Sigmoid colon (tissue), 6 donors: ENCODE measurements at regions not wholly inside any gene's neighbourhood (a gene's known extent, or its start where the extent isn't known, plus 50 kb on each side); places are given as distances from the start of the nearest gene placed in this dataset.

ENCODE experiments used
- DNase-seq: peaks from one replicate; pipeline ENCODE4 v3.0.0-alpha.2; 2019
- H3K27ac ChIP-seq, 4 donors: fragments of 200-600 bp; sonication (generic); one replicate each; pipeline ENCODE4 v1.5.1; 2016 to 2019; ENCODE audit warnings: mild to moderate bottlenecking in 1 of 4
- H3K27me3 ChIP-seq, 3 donors: fragments of 200-600 bp; sonication (generic); one replicate each; pipeline ENCODE4 v1.5.1; 2019; ENCODE audit warnings: mild to moderate bottlenecking in 1 of 3
- H3K36me3 ChIP-seq, 4 donors: fragments of 200-600 bp; sonication (generic); one replicate each; pipeline ENCODE4 v1.5.1; 2016 to 2019
- H3K4me1 ChIP-seq, 4 donors: fragments of 200-600 bp; sonication (generic); one replicate each; pipeline ENCODE4 v1.5.1; 2017 to 2019
- H3K4me3 ChIP-seq, 4 donors: fragments of 200-600 bp; sonication (generic); one replicate each; pipeline ENCODE4 v1.5.1; 2017 to 2019; ENCODE audit warnings: mild to moderate bottlenecking in 2 of 4, moderate library complexity in 1 of 4
- H3K9me3 ChIP-seq, 4 donors: fragments of 200-600 bp in 3 of 4; sonication (generic) in 3 of 4; one replicate each; pipeline versions ENCODE4 v1.5.1 to v1.6.1; 2013 to 2019
- EP300 ChIP-seq, 4 donors: sonication (generic); formaldehyde crosslinking; IDR thresholded peaks; one replicate each; pipeline ENCODE4 v1.6.1; 2017; ENCODE audit warnings: antibody characterized with exemption in 4 of 4
- POLR2A ChIP-seq, 2 donors: fragments of 450-650 bp; IDR thresholded peaks; one replicate each; pipeline ENCODE4 v1.6.1; 2016; ENCODE audit warnings: antibody characterized with exemption in 2 of 2, mild to moderate bottlenecking in 2 of 2, moderate library complexity in 2 of 2
- POLR2AphosphoS5 ChIP-seq, 4 donors: sonication (generic); formaldehyde crosslinking; IDR thresholded peaks; one replicate each; pipeline ENCODE4 v1.6.1; 2017; ENCODE audit warnings: antibody characterized with exemption in 4 of 4
- WGBS, 2 donors: extraction: QIAGEN DNeasy Blood & Tissue Kit; methylation state at CpG; one replicate each; pipeline ENCODE4 v1.1.7; 2013; 5-methylcytosine and 5-hydroxymethylcytosine counted together
- intact Hi-C: fragments of 100-400 bp; cut with DNase I; formaldehyde crosslinking; loops from one replicate; pipeline ENCODE4 v1.15.1; 2023
- TF ChIP-seq, protein P1 (sequence below), 4 experiments: fragments of 450-650 bp in 3 of 4; fragments of 200-600 bp in 1 of 4; IDR thresholded peaks; one replicate each; pipeline ENCODE4 v1.5.1; 2016 to 2019; ENCODE audit warnings: antibody characterized with exemption in 4 of 4, mild to moderate bottlenecking in 3 of 4, moderate library complexity in 2 of 4
- donor health status: healthy with polysubstance abuse.
- donor health status: healthy.

DNA sequence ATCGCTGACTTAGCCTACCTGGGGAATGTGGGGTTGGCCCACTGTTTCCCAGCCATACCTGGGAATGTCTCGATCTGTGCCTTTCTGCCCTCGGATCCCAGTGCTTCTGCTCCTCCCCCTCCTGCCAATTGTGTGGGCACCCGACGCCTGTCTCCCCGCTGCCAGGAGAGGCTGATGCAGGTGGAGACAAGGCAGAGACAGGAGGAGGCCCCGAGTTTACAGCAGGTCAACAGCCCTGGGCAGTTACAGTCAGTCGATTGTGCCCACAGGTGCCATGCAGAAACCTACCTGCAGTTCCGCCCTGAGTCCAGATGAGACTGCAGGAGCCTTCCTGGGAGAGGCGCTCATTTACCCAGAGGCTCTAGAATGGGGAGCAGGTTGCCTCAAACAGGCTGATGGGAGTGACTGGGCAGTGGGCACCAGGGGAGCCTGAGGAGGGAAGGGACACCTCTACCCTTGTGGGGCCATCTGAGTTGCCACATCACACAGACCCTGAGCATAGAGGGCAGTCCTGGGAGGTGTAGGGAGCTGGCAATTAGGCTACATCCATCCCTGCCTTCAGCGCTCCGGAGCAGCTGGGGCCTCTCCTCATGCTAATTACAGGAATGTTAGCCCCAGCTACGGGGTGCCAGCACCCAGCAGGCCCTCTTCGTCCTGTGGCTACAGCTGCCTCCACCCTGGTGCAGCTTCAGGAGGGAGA is 300.1 kb downstream of the NDUFA10 start:
- TF ChIP-seq POLR2AphosphoS5 (IDR thresholded peaks at IDR 0.05) = no peak
- TF ChIP-seq, protein P1, sequence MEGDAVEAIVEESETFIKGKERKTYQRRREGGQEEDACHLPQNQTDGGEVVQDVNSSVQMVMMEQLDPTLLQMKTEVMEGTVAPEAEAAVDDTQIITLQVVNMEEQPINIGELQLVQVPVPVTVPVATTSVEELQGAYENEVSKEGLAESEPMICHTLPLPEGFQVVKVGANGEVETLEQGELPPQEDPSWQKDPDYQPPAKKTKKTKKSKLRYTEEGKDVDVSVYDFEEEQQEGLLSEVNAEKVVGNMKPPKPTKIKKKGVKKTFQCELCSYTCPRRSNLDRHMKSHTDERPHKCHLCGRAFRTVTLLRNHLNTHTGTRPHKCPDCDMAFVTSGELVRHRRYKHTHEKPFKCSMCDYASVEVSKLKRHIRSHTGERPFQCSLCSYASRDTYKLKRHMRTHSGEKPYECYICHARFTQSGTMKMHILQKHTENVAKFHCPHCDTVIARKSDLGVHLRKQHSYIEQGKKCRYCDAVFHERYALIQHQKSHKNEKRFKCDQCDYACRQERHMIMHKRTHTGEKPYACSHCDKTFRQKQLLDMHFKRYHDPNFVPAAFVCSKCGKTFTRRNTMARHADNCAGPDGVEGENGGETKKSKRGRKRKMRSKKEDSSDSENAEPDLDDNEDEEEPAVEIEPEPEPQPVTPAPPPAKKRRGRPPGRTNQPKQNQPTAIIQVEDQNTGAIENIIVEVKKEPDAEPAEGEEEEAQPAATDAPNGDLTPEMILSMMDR (IDR thresholded peaks at IDR 0.05) = no peak
- no peak for TF ChIP-seq EP300 (IDR thresholded peaks at IDR 0.05)
- TF ChIP-seq POLR2A (IDR thresholded peaks at IDR 0.05) = no peak
- Histone ChIP-seq H3K9me3 (no peaks in the 10 kb centered on the region), H3K36me3 (no peaks in the 10 kb centered on the region), H3K4me1 (peaks cover 0 to 7% (median 0%) of the 10 kb centered on the region in 4 donors), H3K27ac (no peak overlapping the region), H3K4me3 (no peak overlapping the region), H3K27me3 (no peaks in the 10 kb centered on the region)
- 80 to 92% methylated on average over 14 of the region's 14 CpGs for WGBS, 2 donors
- peak; percentile 49 for DNase-seq
- intact Hi-C loops = no loop called here

DNA sequence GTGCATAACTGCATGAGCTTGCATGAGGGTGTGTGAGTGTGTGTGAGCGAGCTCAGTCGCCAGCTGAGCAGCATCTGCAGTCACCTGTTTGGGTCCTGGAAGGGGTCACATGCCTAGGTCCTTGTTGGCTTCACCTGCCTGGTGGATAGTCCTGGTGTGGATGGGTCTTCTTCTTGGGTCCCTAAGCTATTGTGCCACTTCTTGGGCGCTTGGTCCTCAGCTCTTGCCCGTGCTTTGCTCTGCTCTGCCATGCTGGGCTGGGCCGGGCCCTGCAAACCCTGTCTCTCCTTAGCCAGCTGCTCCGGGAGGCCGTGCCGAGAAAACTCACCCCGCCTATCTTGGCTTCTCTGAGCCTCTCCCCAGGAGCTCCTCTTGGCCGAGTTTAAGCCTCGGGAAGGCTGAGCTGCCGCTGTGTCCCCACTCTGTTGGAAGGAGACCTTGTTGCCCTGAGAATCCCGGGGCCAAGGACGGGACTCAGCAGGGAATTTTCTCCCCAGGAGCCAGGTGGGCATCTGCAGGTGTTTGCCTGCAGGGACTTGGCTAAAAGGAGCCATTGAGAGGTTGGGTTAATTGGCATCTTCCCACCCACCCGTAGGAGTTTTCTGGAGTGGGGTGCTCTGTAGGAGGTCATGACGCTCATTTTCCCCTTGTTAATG is 300.8 kb downstream of the NDUFA10 start:
- Histone ChIP-seq H3K27me3 (no peaks in the 10 kb centered on the region), H3K27ac (no peak overlapping the region), H3K9me3 (no peaks in the 10 kb centered on the region), H3K4me3 (no peak overlapping the region), H3K36me3 (no peaks in the 10 kb centered on the region), H3K4me1 (peaks cover 0 to 7% (median 0%) of the 10 kb centered on the region in 4 donors)
- WGBS, 2 donors = 71 to 84% methylated on average over 16 of the region's 16 CpGs
- DNase-seq = peak; percentile 39
- TF ChIP-seq POLR2AphosphoS5 (IDR thresholded peaks at IDR 0.05) (no peak), EP300 (IDR thresholded peaks at IDR 0.05) (no peak), POLR2A (IDR thresholded peaks at IDR 0.05) (no peak)
- TF ChIP-seq, protein P1 (IDR thresholded peaks at IDR 0.05) = no peak
- intact Hi-C loops = no loop called here

DNA sequence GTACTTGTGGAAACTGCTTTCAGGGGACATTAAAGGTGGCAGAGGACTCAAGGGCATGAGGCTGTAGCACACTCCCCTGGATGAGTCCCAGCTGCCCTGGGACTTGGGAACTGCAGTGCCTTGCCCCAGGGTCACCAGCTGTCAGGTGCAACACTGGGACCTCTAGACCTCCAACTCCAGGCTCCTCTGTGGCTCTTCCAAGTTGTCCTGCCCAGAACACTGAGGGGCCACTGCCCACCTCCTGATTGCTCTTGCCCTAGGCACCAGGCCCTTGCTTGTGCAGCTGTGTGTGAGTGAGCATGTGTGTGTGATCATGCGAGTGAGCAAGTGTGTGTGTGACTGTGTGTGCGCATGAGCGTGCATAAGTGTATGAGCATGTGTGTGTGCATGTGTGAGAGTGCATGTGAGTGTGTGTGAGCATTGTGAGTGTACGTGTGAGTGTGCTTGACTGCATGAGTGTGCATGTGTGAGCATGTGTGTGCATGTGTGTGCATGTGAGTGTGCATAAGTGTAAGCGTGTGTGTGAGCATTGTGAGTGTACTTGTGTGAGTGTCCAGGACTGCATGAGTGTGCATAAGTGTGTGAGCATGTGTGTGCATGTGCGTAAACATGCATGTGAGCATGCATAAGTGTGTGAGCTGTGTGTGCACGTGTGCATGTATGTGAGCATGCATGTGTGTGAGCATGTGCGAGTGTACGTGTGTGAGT is 301.5 kb downstream of the NDUFA10 start:
- H3K9me3 ChIP-seq = no peaks in the 10 kb centered on the region
- 90 to 94% methylated on average over 9 of the region's 9 CpGs for WGBS, 2 donors
- H3K4me1 ChIP-seq = peaks cover 0 to 7% (median 0%) of the 10 kb centered on the region in 4 donors
- intact Hi-C loops = no loop called here
- DNase-seq = peak; percentile 41
- no peaks in the 10 kb centered on the region for H3K27me3 ChIP-seq
- H3K4me3 ChIP-seq = no peak overlapping the region
- no peak overlapping the region for H3K27ac ChIP-seq
- no peaks in the 10 kb centered on the region for H3K36me3 ChIP-seq
- no peak for TF ChIP-seq POLR2A (IDR thresholded peaks at IDR 0.05)
- no peak for TF ChIP-seq EP300 (IDR thresholded peaks at IDR 0.05)
- TF ChIP-seq, protein P1 (IDR thresholded peaks at IDR 0.05) = no peak
- no peak for TF ChIP-seq POLR2AphosphoS5 (IDR thresholded peaks at IDR 0.05)

DNA sequence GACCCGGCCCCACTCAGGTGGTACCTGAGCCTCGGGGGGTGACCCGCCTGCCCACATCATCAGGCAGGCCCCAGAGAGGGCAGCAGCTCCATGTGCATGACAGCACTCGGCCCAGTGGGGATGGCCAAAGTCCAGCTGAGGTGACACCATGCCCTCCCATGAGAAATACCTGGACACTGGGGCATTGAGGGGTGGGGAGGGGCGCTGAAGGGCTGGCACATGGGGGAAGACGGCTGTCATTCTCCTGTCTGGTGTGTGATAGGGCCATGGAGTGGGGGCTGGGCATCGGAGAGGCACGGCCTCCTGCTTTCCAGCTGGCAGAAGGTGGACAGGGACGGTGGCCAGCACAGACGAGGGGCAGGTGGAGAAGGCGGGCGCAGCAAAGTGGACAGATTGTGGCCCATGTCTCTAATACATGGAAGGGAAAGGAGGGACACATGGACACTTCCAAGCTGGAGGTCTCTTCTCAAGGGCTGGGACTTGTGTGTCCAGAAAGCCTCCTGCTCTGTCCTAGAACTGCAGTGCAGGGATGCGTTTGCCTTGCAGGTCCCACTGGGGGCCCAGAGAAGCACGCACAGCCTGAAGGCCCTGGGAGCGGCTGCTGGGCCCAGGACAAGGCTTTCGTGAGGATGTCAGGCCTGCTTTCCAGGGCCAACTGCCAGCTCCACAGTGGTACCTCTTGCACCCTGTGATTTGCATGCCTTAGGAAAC is 302.2 kb downstream of the NDUFA10 start:
- no peak for TF ChIP-seq POLR2A (IDR thresholded peaks at IDR 0.05)
- no peak for TF ChIP-seq EP300 (IDR thresholded peaks at IDR 0.05)
- no peak for TF ChIP-seq POLR2AphosphoS5 (IDR thresholded peaks at IDR 0.05)
- TF ChIP-seq, protein P1 (IDR thresholded peaks at IDR 0.05) = no peak
- Histone ChIP-seq H3K36me3 (no peaks in the 10 kb centered on the region), H3K4me3 (no peak overlapping the region), H3K4me1 (peaks cover 0 to 7% (median 0%) of the 10 kb centered on the region in 4 donors), H3K27me3 (no peaks in the 10 kb centered on the region), H3K27ac (no peak overlapping the region), H3K9me3 (no peaks in the 10 kb centered on the region)
- intact Hi-C loops = no loop called here
- DNase-seq = peak; percentile 54
- 84 to 91% methylated on average over 16 of the region's 16 CpGs for WGBS, 2 donors
